IMR-90 (cell line): ENCODE measurements at regions not wholly inside any gene's neighbourhood (a gene's known extent, or its start where the extent isn't known, plus 50 kb on each side); places are given as distances from the start of the nearest gene placed in this dataset.

Source experiments
- ATAC-seq: fragments of 200-7000 bp; cut with Tn5 transposase; 2 replicates; pipeline ENCODE4 v1.9.1; 2020; ENCODE audit warnings: low read depth, mild to moderate bottlenecking, moderate library complexity
- BruUV-seq: library from RNA; stranded (reverse); fragments of 400-500 nt; replicated peaks from 2 replicates; lab custom pipeline; 2021; lab: Mats Ljungman, UMichigan
- CTCF ChIA-PET: fragments of 300-600 bp; formaldehyde crosslinking; extraction: SDS; loops from one replicate; lab custom pipeline; 2021; ENCODE audit warnings: antibody characterized with exemption; lab: Yijun Ruan, JAX
- POLR2A ChIA-PET: fragments of 300-600 bp; sonication (Branson Sonifier 250); formaldehyde crosslinking; loops from one replicate; lab custom pipeline; 2022; ENCODE audit warnings: antibody characterized with exemption; ENCODE audit not compliant: unreplicated experiment; lab: Charles Lee
- DNase-seq: peaks from one replicate; pipeline ENCODE4 v3.0.0; 2013
- H2AFZ ChIP-seq: replicated peaks from 2 replicates; pipeline ENCODE3; 2013; ENCODE audit warnings: low read length, mild to moderate bottlenecking; ENCODE audit not compliant: poor library complexity
- H2AK5ac ChIP-seq: 2 replicates; pipeline ENCODE4 v1.6.1; 2013; ENCODE audit warnings: low read depth, low read length, inconsistent platforms
- H2AK9ac ChIP-seq: replicated peaks from 2 replicates; pipeline ENCODE3; 2013; ENCODE audit warnings: mild to moderate bottlenecking, low read depth, low read length, moderate library complexity; ENCODE audit not compliant: poor library complexity
- H2BK120ac ChIP-seq: 2 replicates; pipeline ENCODE4 v1.6.1; 2013; ENCODE audit warnings: low read depth, low read length, inconsistent platforms
- H2BK15ac ChIP-seq: 3 replicates; pipeline ENCODE4 v1.6.1; 2013; ENCODE audit warnings: low read depth, low read length, inconsistent platforms
- H2BK20ac ChIP-seq: 2 replicates; pipeline ENCODE4 v1.6.1; 2013; ENCODE audit warnings: low read depth, mild to moderate bottlenecking, inconsistent platforms, low read length, moderate library complexity
- H2BK5ac ChIP-seq: 2 replicates; pipeline ENCODE4 v1.6.1; 2013; ENCODE audit warnings: mild to moderate bottlenecking, low read depth, low read length, inconsistent platforms; ENCODE audit not compliant: poor library complexity, severe bottlenecking
- H3K14ac ChIP-seq: replicated peaks from 2 replicates; pipeline ENCODE4 v1.6.1; 2013; ENCODE audit warnings: low read depth, low read length, inconsistent platforms
- H3K18ac ChIP-seq: 2 replicates; pipeline ENCODE4 v1.6.1; 2013; ENCODE audit warnings: low read depth, low read length, control low read depth
- H3K23ac ChIP-seq: 2 replicates; pipeline ENCODE4 v1.6.1; 2013; ENCODE audit warnings: low read depth, low read length, inconsistent platforms
- H3K27ac ChIP-seq: 2 replicates; pipeline ENCODE4 v1.5.1; 2013; ENCODE audit warnings: mild to moderate bottlenecking, control low read depth, low read length; ENCODE audit not compliant: insufficient read depth
- H3K27me3 ChIP-seq: 2 replicates; pipeline ENCODE4 v1.6.1; 2013; ENCODE audit warnings: low read length; ENCODE audit not compliant: control insufficient read depth, insufficient read depth
- H3K36me3 ChIP-seq: 2 replicates; pipeline ENCODE4 v1.6.1; 2013; ENCODE audit warnings: low read length, mixed read lengths; ENCODE audit not compliant: control insufficient read depth, insufficient read depth
- H3K4ac ChIP-seq: 2 replicates; pipeline ENCODE4 v1.6.1; 2013; ENCODE audit warnings: low read depth, low read length, inconsistent platforms
- H3K4me1 ChIP-seq: 2 replicates; pipeline ENCODE4 v1.6.1; 2013; ENCODE audit warnings: low read length, mixed read lengths; ENCODE audit not compliant: control insufficient read depth, insufficient read depth
- H3K4me2 ChIP-seq: 2 replicates; pipeline ENCODE4 v1.6.1; 2013; ENCODE audit warnings: low read depth, mild to moderate bottlenecking, control low read depth, low read length, moderate library complexity
- H3K4me3 ChIP-seq: 2 replicates; pipeline ENCODE4 v1.5.1; 2013; ENCODE audit warnings: low read depth, mild to moderate bottlenecking, control low read depth, low read length, moderate library complexity; ENCODE audit not compliant: insufficient read depth
- H3K56ac ChIP-seq: 2 replicates; pipeline ENCODE4 v1.6.1; 2013; ENCODE audit warnings: low read length, inconsistent platforms; ENCODE audit not compliant: insufficient read depth; ENCODE audit errors: extremely low read depth
- H3K79me1 ChIP-seq, 2 experiments: 2 replicates each; pipeline ENCODE4 v1.6.1; 2013; ENCODE audit warnings: low read length in 2 of 2, inconsistent platforms in 1 of 2, low read depth in 1 of 2
- H3K9ac ChIP-seq: 2 replicates; pipeline ENCODE4 v1.6.1; 2013; ENCODE audit warnings: low read depth, low read length, control low read depth
- H3K9me1 ChIP-seq: 2 replicates; pipeline ENCODE4 v1.6.1; 2013; ENCODE audit warnings: low read length, inconsistent platforms; ENCODE audit not compliant: insufficient read depth
- H3K9me3 ChIP-seq: 2 replicates; pipeline ENCODE4 v1.6.1; 2013; ENCODE audit warnings: low read length; ENCODE audit not compliant: control insufficient read depth, insufficient read depth
- H4K20me1 ChIP-seq: 2 replicates; pipeline ENCODE4 v1.6.1; 2013; ENCODE audit warnings: low read length, inconsistent platforms; ENCODE audit not compliant: insufficient read depth
- H4K5ac ChIP-seq: 2 replicates; pipeline ENCODE4 v1.6.1; 2013; ENCODE audit warnings: mild to moderate bottlenecking, low read depth, low read length, control low read depth
- H4K8ac ChIP-seq, 2 experiments: 2 replicates each; pipeline ENCODE4 v1.6.1; 2013; ENCODE audit warnings: low read depth in 2 of 2, low read length in 2 of 2, control low read depth in 1 of 2, inconsistent platforms in 1 of 2
- H4K91ac ChIP-seq: 2 replicates; pipeline ENCODE4 v1.6.1; 2013; ENCODE audit warnings: low read depth, low read length, inconsistent platforms; ENCODE audit not compliant: insufficient read depth
- BHLHE40 ChIP-seq: fragments of 150-350 bp; IDR thresholded peaks from 2 replicates; pipeline ENCODE4 v1.6.1; 2016; ENCODE audit warnings: mild to moderate bottlenecking, low read depth, low read length
- CEBPB ChIP-seq: IDR thresholded peaks from 2 replicates; pipeline ENCODE4 v1.6.1; 2012; ENCODE audit warnings: low read depth, low read length, improper control_type of control experiment
- CHD1 ChIP-seq: IDR thresholded peaks from 2 replicates; pipeline ENCODE4 v1.6.1; 2012; ENCODE audit warnings: low read depth, low read length, improper control_type of control experiment
- CTCF ChIP-seq: conservative IDR thresholded peaks from 2 replicates; pipeline ENCODE4 v1.5.1; 2012; ENCODE audit warnings: mild to moderate bottlenecking, low read depth, low read length, improper control_type of control experiment
- FOS ChIP-seq: fragments of 150-350 bp; IDR thresholded peaks from 2 replicates; pipeline ENCODE4 v1.6.1; 2016; ENCODE audit warnings: low read depth, low read length
- MAZ ChIP-seq: IDR thresholded peaks from 2 replicates; pipeline ENCODE4 v1.6.1; 2012; ENCODE audit warnings: low read depth, mild to moderate bottlenecking, low read length, improper control_type of control experiment, moderate library complexity, borderline replicate concordance
- MXI1 ChIP-seq: IDR thresholded peaks from 2 replicates; pipeline ENCODE4 v1.6.1; 2012; ENCODE audit warnings: low read depth, mild to moderate bottlenecking, low read length, moderate library complexity, borderline replicate concordance
- NFE2L2 ChIP-seq: fragments of 150-350 bp; IDR thresholded peaks from 2 replicates; pipeline ENCODE4 v1.6.1; 2016; ENCODE audit warnings: low read depth, mild to moderate bottlenecking, low read length
- RAD21 ChIP-seq: IDR thresholded peaks from 2 replicates; pipeline ENCODE4 v1.6.1; 2012; ENCODE audit warnings: low read length, improper control_type of control experiment
- RCOR1 ChIP-seq: IDR thresholded peaks from 2 replicates; pipeline ENCODE4 v1.6.1; 2012; ENCODE audit warnings: mild to moderate bottlenecking, low read length, improper control_type of control experiment; ENCODE audit not compliant: insufficient replicate concordance
- RFX5 ChIP-seq: IDR thresholded peaks from 2 replicates; pipeline ENCODE4 v1.8.0; 2012; ENCODE audit warnings: low read depth, mild to moderate bottlenecking, low read length, moderate library complexity
- SMC3 ChIP-seq: fragments of 150-350 bp; IDR thresholded peaks from 2 replicates; pipeline ENCODE4 v1.6.1; 2016; ENCODE audit warnings: low read depth, mild to moderate bottlenecking, antibody characterized with exemption, low read length, moderate library complexity
- USF2 ChIP-seq: fragments of 150-350 bp; IDR thresholded peaks from 2 replicates; pipeline ENCODE4 v1.6.1; 2017; ENCODE audit warnings: mild to moderate bottlenecking, antibody characterized with exemption, low read length, low read depth
- WGBS, 2 experiments: methylation state at CpG; one replicate each; pipeline versions ENCODE4 v1.1.5 to v1.1.7; 2013; ENCODE audit warnings: missing lambda C conversion rate in 2 of 2; ENCODE audit not compliant: insufficient read length in 1 of 2; ENCODE audit errors: extremely low coverage in 2 of 2; 5-methylcytosine and 5-hydroxymethylcytosine counted together
- dilution Hi-C: fragments of 300-500 bp; cut with HindIII; formaldehyde crosslinking; loops from one replicate; pipeline ENCODE4 v1.14.3; 2018; ENCODE audit warnings: low sequenced_read_pairs; ENCODE audit not compliant: unreplicated experiment
- in situ Hi-C: fragments of 300-500 bp; cut with MboI; formaldehyde crosslinking; loops from 3 replicates; pipeline ENCODE4 v1.14.3; 2019; ENCODE audit warnings: low sequenced_read_pairs, inconsistent platforms, mixed read lengths
- intact Hi-C: fragments of 100-400 bp; cut with micrococcal nuclease; formaldehyde crosslinking; loops from 2 replicates; pipeline ENCODE4 v1.10.0; 2022

- H4K8ac ChIP-seq = no peak overlapping the region
- H2BK15ac ChIP-seq = no peak overlapping the region
- no peak overlapping the region for H2BK20ac ChIP-seq
- H2AK9ac ChIP-seq = no peak overlapping the region
- intact Hi-C loops (no loop called here), dilution Hi-C loops (no loop called here), in situ Hi-C loops (no loop called here)
- no peak overlapping the region for H2BK120ac ChIP-seq
- TF ChIP-seq SMC3 (no peak), USF2 (no peak), FOS (no peak), CTCF (no peak), BHLHE40 (no peak), RFX5 (no peak), MAZ (no peak), NFE2L2 (no peak), CHD1 (no peak), MXI1 (no peak), RAD21 (no peak), RCOR1 (no peak), CEBPB (no peak)
- no peak overlapping the region for H2AFZ ChIP-seq
- WGBS, 2 experiments = 69% methylated on average over 4 of the region's 5 CpGs; no CpG with 5 or more reads in 1 of the 2 experiments
- ATAC-seq (no peak), DNase-seq (no peak)
- H2BK5ac ChIP-seq = no peak overlapping the region
- no TSS peak for BruUV-seq
- H3K79me1 ChIP-seq = no peaks in the 10 kb centered on the region
- no peak overlapping the region for H3K4me2 ChIP-seq
- no peak overlapping the region for H2AK5ac ChIP-seq
- H3K9me1 ChIP-seq = no peaks in the 10 kb centered on the region
- no peak overlapping the region for H3K9ac ChIP-seq
- H3K4ac ChIP-seq = no peak overlapping the region
- no peak overlapping the region for H3K27ac ChIP-seq
- ChIA-PET CTCF (no interaction called here), POLR2A (interaction anchor here (0.6 kb wide), 1 partner anchor 10 kb away, joined by 3 read pairs; no protein-coding TSS in a partner anchor)
- no peaks in the 10 kb centered on the region for H3K4me1 ChIP-seq
- H3K56ac ChIP-seq = no peak overlapping the region
- no peaks in the 10 kb centered on the region for H4K20me1 ChIP-seq
- H3K14ac ChIP-seq = no peak overlapping the region
- no peak overlapping the region for H3K18ac ChIP-seq
- H3K4me3 ChIP-seq = no peak overlapping the region
- H4K91ac ChIP-seq = no peak overlapping the region
- no peak overlapping the region for H3K23ac ChIP-seq
- H3K27me3 ChIP-seq = peaks cover 16% of the 10 kb centered on the region
- peaks cover 3% of the 10 kb centered on the region; the same call in 1 of the 2 replicates for H3K9me3 ChIP-seq
- no peak overlapping the region for H4K5ac ChIP-seq
- H3K36me3 ChIP-seq = no peaks in the 10 kb centered on the region
Observed at GRCh38 chr12:94777936-94778335, 127.6 kb upstream of the TMCC3 start.
